ENCODE measurements at regions not wholly inside any gene's neighbourhood (a gene's known extent, or its start where the extent isn't known, plus 50 kb on each side); places are given as distances from the start of the nearest gene placed in this dataset.
"Not testable (repeated sequence)": the region's sequence is repeated elsewhere in the genome, so short reads cannot be mapped to it uniquely, and the experiment has no call there.

DNA sequence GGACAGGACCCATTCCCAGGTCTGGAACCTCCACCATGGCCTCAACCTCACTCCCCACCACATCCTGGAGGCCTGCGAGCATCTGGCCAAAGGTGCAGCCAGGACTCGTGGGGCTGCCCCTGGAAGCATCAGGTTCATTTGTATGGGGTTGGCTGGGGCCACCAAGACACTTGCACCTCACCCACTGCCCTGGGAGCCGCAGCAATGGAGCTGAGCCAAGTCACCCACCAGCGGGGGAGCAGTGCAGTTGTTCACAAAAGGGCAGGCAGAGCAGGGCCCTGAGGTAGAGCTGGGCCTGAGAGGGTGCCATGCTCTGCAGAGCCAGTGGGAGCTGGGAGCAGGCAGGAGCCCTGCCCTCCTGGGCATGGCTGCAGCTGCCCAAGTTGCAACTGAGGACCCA is 163.5 kb downstream of the FAM47A start:
- intact Hi-C loops (cut with DNase I; ENCODE audit: low total_unique reads), result no loop called here
- no peak for DNase-seq (ENCODE audit: low spot score in 2 of 2)

DNA sequence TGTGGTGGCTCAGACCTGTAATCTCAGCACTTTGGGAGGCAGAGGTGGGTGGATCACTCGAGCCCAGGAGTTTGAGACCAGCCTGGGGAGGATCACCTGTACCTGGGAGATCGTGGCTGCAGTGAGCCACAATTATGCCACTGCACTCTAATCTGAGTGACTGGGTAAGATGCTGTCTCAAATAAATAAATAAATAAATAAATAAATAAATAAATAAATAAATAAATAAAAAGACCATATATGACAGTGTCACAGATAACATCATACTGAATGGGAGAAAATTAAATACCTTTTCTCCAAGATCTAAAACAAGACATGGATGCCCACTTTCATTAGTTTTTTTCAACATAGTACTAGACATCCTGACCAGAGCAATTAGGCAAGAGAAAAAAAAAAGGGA is 182.8 kb downstream of the FAM47A start:
- Histone ChIP-seq H3K9me3 (peaks cover 0 to 6% of the 10 kb centered on the region in 2 donors), H3K4me3 (no peak overlapping the region), H3K4me1 (no peaks in the 10 kb centered on the region), H3K27me3 (peaks cover 0 to 4% of the 10 kb centered on the region in 2 donors), H3K36me3 (no peaks in the 10 kb centered on the region), H3K27ac (no peak overlapping the region)
- no peak for DNase-seq (ENCODE audit: low spot score in 2 of 2)
- intact Hi-C loops (cut with DNase I; ENCODE audit: low total_unique reads), result no loop called here
- TF ChIP-seq, protein P1, sequence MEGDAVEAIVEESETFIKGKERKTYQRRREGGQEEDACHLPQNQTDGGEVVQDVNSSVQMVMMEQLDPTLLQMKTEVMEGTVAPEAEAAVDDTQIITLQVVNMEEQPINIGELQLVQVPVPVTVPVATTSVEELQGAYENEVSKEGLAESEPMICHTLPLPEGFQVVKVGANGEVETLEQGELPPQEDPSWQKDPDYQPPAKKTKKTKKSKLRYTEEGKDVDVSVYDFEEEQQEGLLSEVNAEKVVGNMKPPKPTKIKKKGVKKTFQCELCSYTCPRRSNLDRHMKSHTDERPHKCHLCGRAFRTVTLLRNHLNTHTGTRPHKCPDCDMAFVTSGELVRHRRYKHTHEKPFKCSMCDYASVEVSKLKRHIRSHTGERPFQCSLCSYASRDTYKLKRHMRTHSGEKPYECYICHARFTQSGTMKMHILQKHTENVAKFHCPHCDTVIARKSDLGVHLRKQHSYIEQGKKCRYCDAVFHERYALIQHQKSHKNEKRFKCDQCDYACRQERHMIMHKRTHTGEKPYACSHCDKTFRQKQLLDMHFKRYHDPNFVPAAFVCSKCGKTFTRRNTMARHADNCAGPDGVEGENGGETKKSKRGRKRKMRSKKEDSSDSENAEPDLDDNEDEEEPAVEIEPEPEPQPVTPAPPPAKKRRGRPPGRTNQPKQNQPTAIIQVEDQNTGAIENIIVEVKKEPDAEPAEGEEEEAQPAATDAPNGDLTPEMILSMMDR (IDR thresholded peaks at IDR 0.05), result no peak
- TF ChIP-seq POLR2A (IDR thresholded peaks at IDR 0.05), result no peak
- no peak for TF ChIP-seq POLR2AphosphoS5 (IDR thresholded peaks at IDR 0.05)

More for the DNA sequence above, 163.5 kb downstream of the FAM47A start:
- Histone ChIP-seq H3K4me1 (no peaks in the 10 kb centered on the region), H3K27me3 (no peaks in the 10 kb centered on the region), H3K27ac (no peak overlapping the region), H3K9me3 (peaks cover 5 to 10% of the 10 kb centered on the region in 2 donors), H3K36me3 (no peaks in the 10 kb centered on the region), H3K4me3 (no peak overlapping the region)
- TF ChIP-seq POLR2AphosphoS5 (IDR thresholded peaks at IDR 0.05) (no peak), POLR2A (IDR thresholded peaks at IDR 0.05) (no peak)
- TF ChIP-seq, protein P1 (IDR thresholded peaks at IDR 0.05), result no peak

DNA sequence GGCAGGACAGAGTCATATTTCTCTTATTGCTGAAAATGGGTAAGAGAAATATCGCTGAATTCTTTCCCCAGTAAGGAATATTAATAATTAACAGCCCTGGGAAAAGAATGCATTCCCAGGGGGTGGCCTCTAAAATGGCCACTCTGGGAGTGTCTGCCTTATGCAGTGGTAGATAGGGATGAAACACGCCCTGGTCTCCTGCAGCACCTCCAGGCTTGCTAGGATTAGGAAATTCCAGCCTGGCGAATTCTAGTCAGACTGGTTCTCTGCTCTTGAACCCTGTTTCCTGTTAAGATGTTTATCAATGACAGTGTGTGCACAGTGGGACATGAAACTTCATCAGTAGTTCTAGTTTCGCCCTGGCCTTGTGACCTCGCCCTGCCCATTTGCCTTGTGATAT is 205.9 kb downstream of the FAM47A start:
- DNase-seq (ENCODE audit: low spot score in 2 of 2); H3K27me3 ChIP-seq; intact Hi-C loops (cut with DNase I; ENCODE audit: low total_unique reads); H3K4me3 ChIP-seq; H3K4me1 ChIP-seq; H3K27ac ChIP-seq; H3K36me3 ChIP-seq: not testable (repeated sequence)
- H3K9me3 ChIP-seq, result peaks cover 4 to 18% of the 10 kb centered on the region in 2 donors

DNA sequence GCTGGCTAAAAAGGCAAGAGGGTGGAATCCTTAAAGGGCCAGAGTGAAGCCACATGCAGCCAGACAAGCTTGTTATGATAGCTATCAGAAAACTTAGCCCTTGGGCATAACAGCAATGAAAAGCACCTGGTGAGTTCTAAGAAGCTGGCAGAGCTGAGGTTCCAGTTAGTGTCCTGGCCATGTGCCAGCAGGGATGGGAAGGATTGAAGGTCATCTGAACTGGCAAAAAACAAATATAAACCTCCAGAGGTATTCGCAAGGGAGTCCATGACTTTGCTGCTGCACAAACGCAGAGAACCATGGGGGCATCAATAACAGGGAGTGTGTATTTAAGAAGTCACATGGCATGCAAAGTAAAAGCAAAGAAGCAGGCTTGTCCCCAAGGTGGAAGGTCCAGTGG is 208.9 kb downstream of the FAM47A start:
- H3K27me3 ChIP-seq, result peaks cover 0 to 8% of the 10 kb centered on the region in 2 donors
- no peak overlapping the region for H3K27ac ChIP-seq
- intact Hi-C loops (cut with DNase I; ENCODE audit: low total_unique reads), result no loop called here
- no peaks in the 10 kb centered on the region for H3K4me1 ChIP-seq
- peak; percentile 21 to 60 for DNase-seq (ENCODE audit: low spot score in 2 of 2)
- no peaks in the 10 kb centered on the region for H3K36me3 ChIP-seq
- peaks cover 4 to 23% of the 10 kb centered on the region in 2 donors for H3K9me3 ChIP-seq
- no peak overlapping the region for H3K4me3 ChIP-seq
- no peak for TF ChIP-seq POLR2A (IDR thresholded peaks at IDR 0.05)
- TF ChIP-seq, protein P1 (IDR thresholded peaks at IDR 0.05), result no peak
- no peak for TF ChIP-seq POLR2AphosphoS5 (IDR thresholded peaks at IDR 0.05)

DNA sequence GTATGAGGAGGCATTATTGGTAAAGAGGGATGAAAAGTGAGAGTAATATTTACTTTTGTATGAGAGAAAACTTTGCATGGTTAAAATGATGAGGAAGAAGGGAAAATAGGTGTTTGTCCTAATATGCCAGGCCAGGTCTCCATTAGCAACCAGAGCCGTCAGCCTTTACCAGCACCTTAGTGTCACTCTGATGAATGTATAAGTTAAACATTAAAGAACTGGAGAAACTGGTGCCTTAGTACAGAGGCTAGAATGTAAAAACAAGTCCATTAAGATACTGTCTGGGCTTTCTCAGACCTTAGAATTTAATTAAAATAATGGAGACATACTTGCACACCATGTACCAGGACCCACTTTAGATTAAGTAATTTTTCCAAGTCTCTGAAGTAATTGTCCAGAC is 222.3 kb downstream of the FAM47A start:
- intact Hi-C loops (cut with DNase I; ENCODE audit: low total_unique reads), result no loop called here
- Histone ChIP-seq H3K4me3 (no peak overlapping the region), H3K27me3 (peaks cover 0 to 6% of the 10 kb centered on the region in 2 donors), H3K9me3 (no peaks in the 10 kb centered on the region), H3K36me3 (no peaks in the 10 kb centered on the region), H3K4me1 (no peaks in the 10 kb centered on the region), H3K27ac (no peak overlapping the region)
- TF ChIP-seq POLR2AphosphoS5 (IDR thresholded peaks at IDR 0.05) (no peak), POLR2A (IDR thresholded peaks at IDR 0.05) (no peak)
- TF ChIP-seq, protein P1 (IDR thresholded peaks at IDR 0.05), result no peak
- no peak for DNase-seq (ENCODE audit: low spot score in 2 of 2)

DNA sequence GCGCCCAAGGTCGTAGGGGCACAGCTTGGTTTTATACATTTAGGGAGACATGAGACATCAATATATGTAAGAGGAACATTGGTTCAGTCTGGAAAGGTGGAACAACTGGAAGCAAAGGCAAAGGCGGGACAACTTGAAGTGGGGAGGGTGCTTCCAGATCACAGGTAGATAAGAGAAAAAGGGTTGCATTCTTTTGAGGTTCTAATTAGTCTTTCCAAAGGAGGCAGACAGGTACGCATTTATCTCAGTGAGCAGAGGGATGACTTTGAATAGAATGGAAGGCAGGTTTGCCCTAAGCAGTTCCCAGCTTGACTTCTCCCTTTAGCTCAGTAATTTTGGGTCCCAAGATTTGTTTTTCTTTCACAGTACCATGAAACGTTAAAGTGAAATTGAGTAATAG is 223.2 kb downstream of the FAM47A start:
- TF ChIP-seq, protein P1 (IDR thresholded peaks at IDR 0.05), result no peak
- no peak for TF ChIP-seq POLR2A (IDR thresholded peaks at IDR 0.05)
- no peak for TF ChIP-seq POLR2AphosphoS5 (IDR thresholded peaks at IDR 0.05)
- no peaks in the 10 kb centered on the region for H3K4me1 ChIP-seq

More for the DNA sequence above, 223.2 kb downstream of the FAM47A start:
- Histone ChIP-seq H3K4me3 (no peak overlapping the region), H3K27ac (no peak overlapping the region), H3K36me3 (no peaks in the 10 kb centered on the region), H3K9me3 (no peaks in the 10 kb centered on the region), H3K27me3 (peaks cover 0 to 11% of the 10 kb centered on the region in 2 donors)
- intact Hi-C loops (cut with DNase I; ENCODE audit: low total_unique reads), result no loop called here
- DNase-seq (ENCODE audit: low spot score in 2 of 2), result no peak
